Neural crest cell (in vitro differentiated cells): ENCODE measurements at regions not wholly inside any gene's neighbourhood (a gene's known extent, or its start where the extent isn't known, plus 50 kb on each side); places are given as distances from the start of the nearest gene placed in this dataset.

ENCODE experiments used
- DNase-seq: peaks from one replicate; pipeline ENCODE4 v3.0.0; 2021; ENCODE audit warnings: low read depth, mixed read lengths, low spot score
- H3K27ac Mint-ChIP-seq: one replicate; pipeline ENCODE4 v1.8.0; 2021; ENCODE audit warnings: mild to moderate bottlenecking, mixed read lengths; ENCODE audit not compliant: unreplicated experiment
- H3K27me3 Mint-ChIP-seq: 2 replicates; pipeline ENCODE4 v1.8.0; 2021; ENCODE audit warnings: low read depth, mild to moderate bottlenecking, mixed read lengths
- H3K36me3 Mint-ChIP-seq: 2 replicates; pipeline ENCODE4 v1.8.0; 2021; ENCODE audit warnings: low read depth, mild to moderate bottlenecking, mixed read lengths
- H3K4me1 Mint-ChIP-seq: 2 replicates; pipeline ENCODE4 v1.8.0; 2021; ENCODE audit warnings: mixed read lengths
- H3K4me3 Mint-ChIP-seq: one replicate; pipeline ENCODE4 v1.8.0; 2021; ENCODE audit warnings: mild to moderate bottlenecking, mixed read lengths
- H3K9me3 Mint-ChIP-seq: 2 replicates; pipeline ENCODE4 v1.8.0; 2021; ENCODE audit warnings: mixed read lengths
- CTCF ChIP-seq: fragments of 200-600 bp; sonication (generic); conservative IDR thresholded peaks from 2 replicates; pipeline ENCODE4 v1.5.0; 2021; ENCODE audit warnings: antibody characterized with exemption, mild to moderate bottlenecking

GRCh38 chr19:30123119-30123518 lies 181.1 kb downstream of the URI1 start:
- TF ChIP-seq CTCF: no peak
- DNase-seq: no peak
- H3K27ac Mint-ChIP-seq: no peak overlapping the region
- H3K4me3 Mint-ChIP-seq: no peak overlapping the region
- no peaks in the 10 kb centered on the region for H3K36me3 Mint-ChIP-seq
- H3K27me3 Mint-ChIP-seq: no peaks in the 10 kb centered on the region
- H3K9me3 Mint-ChIP-seq: peaks cover 7% of the 10 kb centered on the region
- no peaks in the 10 kb centered on the region for H3K4me1 Mint-ChIP-seq

- TF ChIP-seq CTCF: no peak
- H3K4me3 Mint-ChIP-seq: no peak overlapping the region
- H3K4me1 Mint-ChIP-seq: no peaks in the 10 kb centered on the region
- peaks cover 7% of the 10 kb centered on the region for H3K9me3 Mint-ChIP-seq
- no peak for DNase-seq
- H3K36me3 Mint-ChIP-seq: no peaks in the 10 kb centered on the region
- no peak overlapping the region for H3K27ac Mint-ChIP-seq
- no peaks in the 10 kb centered on the region for H3K27me3 Mint-ChIP-seq
Observed at GRCh38 chr19:30123611-30124010, 181.6 kb downstream of the URI1 start.

- no peak overlapping the region for H3K27ac Mint-ChIP-seq
- H3K27me3 Mint-ChIP-seq: no peaks in the 10 kb centered on the region
- no peak overlapping the region for H3K4me3 Mint-ChIP-seq
- DNase-seq: no peak
- H3K9me3 Mint-ChIP-seq: no peaks in the 10 kb centered on the region
- H3K36me3 Mint-ChIP-seq: no peaks in the 10 kb centered on the region
- no peak for TF ChIP-seq CTCF
- peaks cover 13% of the 10 kb centered on the region for H3K4me1 Mint-ChIP-seq
Observed at GRCh38 chr19:30128211-30128610, 186.2 kb downstream of the URI1 start.

GRCh38 chr19:30130356-30131122 lies 188.5 kb downstream of the URI1 start:
- no peaks in the 10 kb centered on the region for H3K27me3 Mint-ChIP-seq
- no peak overlapping the region for H3K27ac Mint-ChIP-seq
- H3K36me3 Mint-ChIP-seq: no peaks in the 10 kb centered on the region
- peaks cover 16% of the 10 kb centered on the region for H3K4me1 Mint-ChIP-seq
- no peaks in the 10 kb centered on the region for H3K9me3 Mint-ChIP-seq
- TF ChIP-seq CTCF: no peak
- H3K4me3 Mint-ChIP-seq: no peak overlapping the region
- DNase-seq: no peak

- Mint-ChIP-seq H3K27me3 (no peaks in the 10 kb centered on the region), H3K4me1 (peaks cover 20% of the 10 kb centered on the region), H3K9me3 (no peaks in the 10 kb centered on the region), H3K27ac (no peak overlapping the region), H3K4me3 (no peak overlapping the region), H3K36me3 (no peaks in the 10 kb centered on the region)
- DNase-seq: no peak
- TF ChIP-seq CTCF: no peak
Observed at GRCh38 chr19:30131246-30131645, 189.2 kb downstream of the URI1 start.
